GM21447 (cell line): ENCODE measurements at regions not wholly inside any gene's neighbourhood (a gene's known extent, or its start where the extent isn't known, plus 50 kb on each side); places are given as distances from the start of the nearest gene placed in this dataset.

Experiments used
- ATAC-seq: cut with Tn5 transposase; IDR thresholded peaks from one replicate; pipeline ENCODE4 v1.9.1; 2021; ENCODE audit not compliant: unreplicated experiment

DNA sequence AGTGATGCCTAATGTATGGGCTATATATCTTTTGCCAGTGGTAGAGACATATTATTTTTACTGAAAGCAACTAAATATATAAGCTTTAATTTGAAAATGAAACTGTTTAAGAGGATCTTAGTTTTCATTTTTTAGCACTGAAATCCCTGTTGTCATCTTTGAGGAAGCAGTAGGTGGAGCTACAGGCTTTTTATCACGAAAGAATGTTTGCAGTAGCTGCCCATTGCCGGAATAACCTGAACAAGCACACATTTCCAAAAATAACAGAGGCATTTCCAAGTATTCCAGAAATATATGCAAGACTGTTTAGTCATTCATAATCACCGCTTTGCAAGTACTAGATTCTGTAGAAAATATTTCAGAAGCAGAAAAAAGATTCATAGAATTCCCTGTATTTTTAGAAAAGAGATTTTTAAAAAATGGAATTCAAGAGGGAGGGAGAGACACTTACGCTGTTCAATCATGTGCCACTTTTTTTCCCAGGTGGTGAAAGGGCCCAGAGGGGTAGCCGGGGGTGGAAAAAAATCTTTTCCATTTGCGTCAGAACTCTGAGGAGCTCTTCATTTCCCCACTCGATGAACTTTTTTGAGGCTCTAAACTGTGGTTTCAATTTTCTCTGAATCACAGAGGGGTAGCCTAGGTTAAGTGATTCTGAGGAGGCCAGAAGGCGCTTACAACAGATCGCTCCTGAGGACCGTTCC, 142.5 kb upstream of the FERMT1 start:
- no peak for ATAC-seq

DNA sequence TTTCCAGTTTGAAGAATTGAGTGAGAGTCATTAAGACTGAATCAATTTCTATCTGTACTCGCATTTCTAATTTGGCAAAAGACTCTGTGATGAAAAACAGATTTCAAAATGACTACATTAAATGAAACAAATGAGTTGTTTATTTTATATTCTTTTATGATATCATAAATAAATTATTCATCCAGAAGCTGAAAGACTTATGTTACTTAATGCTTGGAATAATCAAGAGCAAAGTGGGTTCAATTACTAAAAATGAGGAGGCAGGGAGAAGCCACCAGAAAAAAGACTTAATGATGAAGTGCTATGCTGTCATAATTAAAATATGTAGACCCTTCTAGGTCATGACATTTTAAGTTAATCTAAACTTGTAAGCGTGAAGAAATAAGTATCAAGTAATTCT, 130.6 kb upstream of the FERMT1 start:
- no peak for ATAC-seq

DNA sequence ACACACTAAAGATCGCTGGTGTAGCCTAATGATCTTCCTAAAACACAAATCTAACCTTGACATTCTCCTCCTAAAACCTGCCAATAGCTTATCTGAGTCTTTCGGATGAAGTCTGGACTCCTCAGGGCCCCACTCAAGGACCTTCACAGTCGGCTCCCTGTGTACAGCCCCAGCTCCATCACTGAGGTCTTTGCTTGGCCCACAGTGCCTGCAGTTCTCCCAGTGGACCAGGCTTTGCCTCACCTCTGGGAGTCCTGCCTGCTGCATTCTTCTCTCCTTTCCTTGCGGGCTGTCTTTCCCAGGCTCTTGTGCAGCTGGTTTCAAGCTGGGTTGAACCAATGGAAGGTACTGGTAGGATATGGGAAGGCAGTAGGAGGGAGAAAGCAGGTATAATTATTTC, 122.6 kb upstream of the FERMT1 start:
- ATAC-seq = no peak

DNA sequence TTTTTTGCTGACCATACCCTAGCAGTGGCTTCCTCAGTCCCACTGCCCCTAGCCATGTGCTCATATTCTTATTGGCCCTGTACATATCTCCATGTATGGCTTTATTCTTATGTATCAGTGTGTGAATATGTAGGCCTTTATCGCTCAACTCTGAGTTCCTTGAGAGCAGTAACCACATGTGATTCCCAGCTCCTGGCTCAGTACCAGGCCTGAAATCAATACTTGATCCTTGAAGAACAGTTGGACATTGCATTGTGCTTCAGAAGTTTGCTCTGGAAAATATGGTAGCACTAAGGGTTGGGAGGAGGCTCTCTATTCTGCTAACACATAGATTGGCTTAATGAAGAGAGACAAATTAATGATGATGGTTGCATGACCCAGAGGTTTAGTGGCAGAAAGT, 118.8 kb upstream of the FERMT1 start:
- ATAC-seq = no peak

DNA sequence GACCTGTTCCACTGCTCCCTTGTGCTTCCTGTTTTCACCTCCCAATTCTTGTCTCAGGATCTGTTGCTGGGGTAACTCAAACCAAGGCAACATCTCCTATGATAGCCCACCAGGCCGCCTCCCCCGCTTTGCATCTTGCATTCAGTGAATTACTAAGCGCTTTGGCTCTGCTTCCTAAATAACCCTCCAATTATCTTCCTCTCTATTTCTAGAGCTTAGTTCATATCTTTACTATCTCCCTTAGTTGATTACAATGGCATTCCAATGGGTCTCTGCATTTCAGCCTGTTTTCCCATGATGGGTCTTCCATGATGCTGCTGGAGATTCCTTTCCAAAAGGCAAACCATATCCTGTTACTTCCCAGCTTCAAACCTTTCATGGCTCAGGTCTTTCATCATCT, 117.2 kb upstream of the FERMT1 start:
- no peak for ATAC-seq

DNA sequence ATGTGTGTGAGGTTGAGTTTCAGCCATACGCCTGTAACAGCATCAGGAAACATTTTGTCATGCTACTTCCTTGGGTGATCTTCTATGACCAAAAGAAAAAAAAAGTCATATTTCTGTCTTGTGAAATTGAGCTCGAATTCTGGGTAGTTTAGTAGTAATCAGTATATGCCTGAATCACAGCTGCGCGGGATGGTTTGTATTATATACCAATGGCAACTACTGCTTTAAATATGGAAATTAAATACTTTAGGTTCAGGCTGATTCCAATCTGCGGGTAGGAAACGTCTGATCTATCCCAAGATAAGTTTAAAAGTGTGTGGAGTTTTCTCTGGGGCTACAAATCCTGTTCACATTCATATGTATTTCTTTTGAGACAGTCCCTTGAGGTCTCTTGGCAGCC, 115.6 kb upstream of the FERMT1 start:
- no peak for ATAC-seq

DNA sequence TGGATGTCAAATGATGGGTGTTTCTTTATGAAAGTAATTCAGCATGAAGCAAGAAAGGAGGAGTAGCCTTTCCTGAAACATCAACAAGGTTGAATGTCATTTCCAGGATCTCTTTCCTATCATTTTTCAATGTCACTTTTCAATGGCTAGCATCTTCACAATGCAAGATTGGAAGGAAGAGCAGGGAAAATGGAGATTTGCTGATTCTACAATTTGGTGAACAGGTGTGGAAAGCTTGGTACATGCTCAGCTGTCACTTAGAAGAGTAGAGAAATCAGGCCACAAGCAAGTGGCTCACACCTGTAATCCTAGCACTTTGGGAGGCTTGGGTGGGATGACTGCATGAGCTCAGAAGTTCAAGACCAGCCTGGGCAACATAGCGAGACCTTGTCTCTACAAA, 112.7 kb upstream of the FERMT1 start:
- no peak for ATAC-seq

DNA sequence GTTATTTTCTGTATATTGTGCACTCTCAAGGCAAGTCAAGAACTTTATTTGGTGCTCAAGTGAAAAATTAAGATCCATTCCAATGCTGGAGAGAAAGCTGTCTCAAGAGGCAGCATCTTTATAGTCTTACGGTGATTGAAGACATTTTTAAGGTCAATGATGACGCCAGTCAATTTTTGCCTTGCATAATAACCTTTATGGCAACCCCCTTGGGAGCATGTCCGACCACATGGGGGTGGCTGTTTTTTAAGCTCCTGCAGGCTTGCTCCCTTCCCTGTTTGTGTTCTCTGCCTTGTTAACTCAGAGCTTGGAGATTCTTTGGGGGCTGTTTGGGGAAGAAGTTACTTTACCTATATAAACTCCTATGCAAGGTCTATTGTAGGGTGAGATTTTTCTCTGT, 109.6 kb upstream of the FERMT1 start:
- ATAC-seq = no peak

DNA sequence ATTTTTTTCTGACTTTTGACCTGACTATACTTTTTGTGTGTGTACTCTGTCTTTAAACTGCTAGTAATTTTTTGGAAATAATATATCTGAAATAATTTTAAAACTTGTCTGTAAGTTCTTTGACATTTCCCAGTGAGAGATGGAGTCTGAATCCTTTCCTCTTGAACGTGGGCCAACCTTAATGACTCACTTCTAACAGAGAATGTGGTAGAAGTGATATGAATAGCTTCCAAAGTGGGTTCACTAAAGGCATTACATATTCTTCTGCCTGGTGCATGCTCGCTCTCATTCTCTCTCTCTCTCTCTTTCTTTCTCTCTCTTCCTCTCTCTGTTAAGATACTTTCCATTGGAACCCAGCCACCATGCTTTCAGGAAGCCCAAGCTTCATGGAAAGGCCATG, 108.7 kb upstream of the FERMT1 start:
- no peak for ATAC-seq

DNA sequence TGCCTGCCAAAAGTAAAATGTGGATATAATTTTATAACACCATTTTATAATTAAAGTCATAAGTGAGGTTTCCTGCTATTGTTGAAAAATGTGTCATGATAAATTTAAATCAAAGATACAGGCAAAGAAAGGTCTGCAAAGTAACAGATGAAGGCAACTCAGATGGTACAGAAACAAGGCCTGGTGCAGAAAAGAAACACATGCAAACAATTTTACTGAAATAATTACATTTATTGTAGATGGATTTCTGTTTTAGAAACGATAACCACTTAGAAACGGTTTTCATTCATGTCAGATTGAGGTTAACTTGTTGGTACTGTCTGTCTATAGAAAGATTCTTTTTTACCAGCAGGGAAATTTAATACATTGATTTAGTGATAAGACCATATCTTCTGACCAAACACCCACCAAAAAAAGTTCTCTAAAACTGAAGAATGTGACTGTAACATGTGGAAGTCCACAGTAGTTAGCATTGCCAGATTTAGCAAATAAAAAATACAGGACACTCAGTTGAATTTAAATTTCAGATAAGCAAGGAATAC, 105.5 kb upstream of the FERMT1 start:
- no peak for ATAC-seq

DNA sequence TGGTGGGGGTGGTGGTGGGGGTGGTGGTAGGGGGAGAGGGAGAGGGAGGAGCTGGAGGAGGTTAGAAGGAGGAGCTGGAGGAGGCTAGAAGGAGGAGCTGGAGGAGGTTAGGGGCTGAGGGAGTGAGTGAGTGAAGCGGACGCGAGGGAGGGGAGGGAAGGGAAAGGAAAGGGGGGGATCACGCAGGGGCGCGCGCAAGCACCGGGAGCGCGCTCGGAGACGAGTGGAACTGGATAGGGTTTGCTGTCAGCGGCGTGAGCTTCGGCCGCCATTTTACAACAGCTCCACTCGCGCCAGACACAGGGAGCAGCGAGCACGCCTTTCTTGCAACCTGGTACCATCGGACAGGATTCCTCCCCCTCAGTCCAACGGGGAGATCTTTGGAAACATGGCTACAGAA, 90.5 kb upstream of the FERMT1 start:
- no peak for ATAC-seq

DNA sequence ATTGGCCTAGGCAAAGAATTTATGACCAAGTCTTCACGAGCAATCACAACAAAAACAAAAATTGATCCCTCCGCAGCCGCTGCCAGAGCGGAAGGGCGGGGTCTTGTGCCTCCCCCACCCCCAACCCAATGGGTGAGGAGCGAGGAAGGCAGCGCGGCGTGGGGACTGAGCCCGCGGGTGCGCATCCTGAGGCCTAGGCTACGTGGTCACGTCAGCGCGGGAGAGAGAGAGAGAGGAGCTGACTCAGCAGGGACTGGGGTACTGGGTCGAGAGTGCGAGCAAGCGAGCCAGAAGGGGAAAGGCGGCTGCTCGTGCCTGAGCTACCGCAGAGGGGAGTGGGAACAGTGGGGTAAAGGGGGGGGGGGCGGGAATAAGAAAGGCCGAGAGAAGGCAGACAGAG, 90.1 kb upstream of the FERMT1 start:
- no peak for ATAC-seq

DNA sequence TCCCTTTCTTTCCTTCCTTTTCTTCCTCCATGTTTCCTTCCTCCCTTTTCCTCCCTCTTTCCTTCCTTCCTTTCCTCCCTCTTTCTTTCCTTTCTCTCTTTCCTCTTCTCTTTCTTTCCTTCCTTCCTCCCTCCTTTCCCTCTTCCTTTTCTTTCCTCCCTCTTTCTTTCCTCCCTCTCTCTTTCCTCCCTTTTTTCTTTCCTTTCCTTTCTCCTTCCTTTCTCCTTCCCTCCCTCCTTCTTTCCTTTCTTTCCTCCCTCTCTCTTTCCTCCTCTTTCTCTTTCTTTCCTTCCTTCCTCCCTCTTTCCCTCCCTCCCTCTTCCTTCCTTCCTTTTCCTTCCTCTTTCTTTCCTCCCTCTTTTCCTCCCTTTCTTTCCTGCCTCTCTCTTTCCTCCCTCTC, 86.3 kb upstream of the FERMT1 start:
- no peak for ATAC-seq

DNA sequence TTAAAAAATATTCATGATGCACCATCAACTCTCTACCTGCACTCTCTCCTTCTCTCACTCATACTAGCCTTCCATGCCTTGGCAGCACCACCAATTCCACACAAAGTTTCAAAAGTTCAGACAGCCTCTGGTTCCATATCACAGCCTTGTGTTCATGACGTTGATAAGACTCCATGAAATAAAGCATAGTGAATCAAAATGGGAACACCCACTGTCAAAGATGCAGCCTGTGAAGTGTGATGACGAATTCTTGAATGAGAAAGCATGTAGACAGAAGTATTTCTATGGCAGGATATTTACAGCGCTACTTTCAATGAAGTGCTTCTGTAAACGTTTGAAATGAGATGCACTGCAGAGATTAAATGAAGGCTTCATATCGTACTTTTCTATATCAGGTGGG, 77.3 kb upstream of the FERMT1 start:
- ATAC-seq = no peak

DNA sequence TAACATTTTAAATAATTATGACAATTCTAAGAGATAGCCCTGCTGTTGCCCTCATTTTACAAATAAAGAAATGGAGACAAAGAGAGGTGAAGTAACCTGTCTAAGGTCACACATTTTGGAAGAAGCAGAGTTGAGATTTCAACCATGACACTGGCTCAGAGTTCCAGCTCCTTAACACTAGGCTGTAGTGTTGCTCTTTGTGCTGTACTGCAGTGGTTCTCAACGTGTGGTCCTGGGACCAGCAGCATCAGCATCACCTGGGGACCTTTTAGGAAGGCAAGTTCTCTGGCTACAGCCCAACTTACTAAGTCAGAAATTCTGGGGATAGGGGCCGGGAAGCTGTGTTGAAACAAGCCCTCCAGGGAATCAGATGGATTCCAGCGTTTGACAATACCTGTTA, 62.4 kb upstream of the FERMT1 start:
- ATAC-seq = no peak

DNA sequence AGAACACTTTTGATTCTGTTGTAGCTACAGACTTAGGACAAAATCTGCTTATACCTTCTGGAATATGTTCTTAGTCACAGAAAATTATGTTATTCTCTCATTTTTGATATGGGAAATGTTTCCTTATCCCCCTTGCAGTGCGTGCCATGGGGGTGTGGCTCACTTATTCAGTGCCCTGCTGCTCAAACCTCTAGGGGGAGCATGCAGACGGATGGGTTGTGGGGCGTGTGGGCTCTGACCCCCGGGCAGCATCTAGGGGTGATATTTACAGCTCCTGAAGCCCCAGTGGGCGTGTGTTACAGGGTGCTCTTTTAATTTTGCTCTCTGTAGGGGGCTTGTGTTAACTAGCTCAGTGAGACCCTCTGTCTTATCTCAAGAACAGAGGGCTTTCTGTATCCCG, 61.3 kb upstream of the FERMT1 start:
- no peak for ATAC-seq

DNA sequence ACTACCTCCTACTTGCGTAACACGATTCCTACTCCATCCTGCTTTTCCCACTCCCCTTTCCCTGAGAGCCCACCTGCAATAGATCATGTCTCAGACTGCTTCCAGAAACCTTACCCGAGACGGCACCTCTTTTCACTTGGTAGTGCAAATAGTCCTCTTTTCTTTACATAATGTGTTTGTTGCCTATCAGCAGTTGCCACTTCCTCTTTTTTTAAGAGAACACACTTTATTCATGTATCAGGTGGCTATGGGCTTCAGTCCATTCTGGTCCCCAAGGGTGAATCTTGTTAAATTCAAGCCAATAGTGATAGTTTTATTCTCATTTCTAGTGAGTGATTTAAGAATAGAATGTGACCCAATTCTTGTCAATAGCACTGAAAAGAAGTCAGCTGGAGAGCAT, 57.7 kb upstream of the FERMT1 start:
- no peak for ATAC-seq

DNA sequence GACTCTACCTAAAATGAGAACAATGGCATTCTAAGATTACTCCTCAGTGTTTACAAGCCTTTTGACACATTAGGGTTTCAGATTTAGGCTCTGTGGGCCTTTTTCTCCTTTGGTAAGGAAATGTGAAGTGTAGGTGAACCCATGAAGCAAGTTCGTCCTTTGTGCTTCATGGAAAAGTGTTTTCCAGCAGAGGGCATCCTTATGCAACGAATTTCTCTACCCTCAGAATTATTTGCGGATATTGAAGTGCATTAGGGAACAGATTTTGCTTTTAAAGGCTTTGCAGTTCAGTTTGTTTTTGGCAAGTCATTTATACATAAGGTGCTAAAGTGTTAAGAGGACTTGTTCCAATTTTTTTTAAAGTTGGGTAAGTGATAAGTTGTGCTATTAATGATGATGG, 55.7 kb upstream of the FERMT1 start:
- no peak for ATAC-seq

DNA sequence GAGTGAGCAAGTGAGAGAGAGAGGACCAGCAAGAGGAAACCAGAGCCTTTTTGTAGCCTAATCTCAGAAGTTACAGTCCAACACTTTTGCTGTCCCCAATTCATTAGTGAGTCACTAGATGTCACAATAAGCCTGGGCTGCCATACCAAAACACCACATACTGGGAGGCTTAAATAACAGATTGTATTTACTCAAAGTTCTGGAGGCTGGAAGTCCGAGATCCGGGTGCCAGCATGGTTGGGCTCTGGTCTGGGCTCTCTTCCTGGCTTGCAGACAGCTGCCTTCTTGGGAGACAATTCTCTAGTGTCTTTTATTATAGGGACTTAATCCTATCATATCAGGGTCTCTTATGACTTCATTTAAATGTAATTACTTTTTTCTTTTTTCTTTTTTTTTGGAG, 50.7 kb upstream of the FERMT1 start:
- no peak for ATAC-seq
